CD14-positive monocyte (primary cell): ENCODE measurements at regions not wholly inside any gene's neighbourhood (a gene's known extent, or its start where the extent isn't known, plus 50 kb on each side); places are given as distances from the start of the nearest gene placed in this dataset.

Source experiments
- DNase-seq, 3 donors: peaks; one replicate each; pipeline ENCODE4 v3.0.0-alpha.2; 2011 to 2022
- H2AFZ ChIP-seq: 2 replicates; pipeline ENCODE4 v1.6.0; 2012; ENCODE audit warnings: mild to moderate bottlenecking, low read depth, low read length, inconsistent platforms; ENCODE audit not compliant: insufficient read depth, poor library complexity, severe bottlenecking
- H3K27ac ChIP-seq, 2 donors: 1 replicate in 1 of 2; 2 replicates in 1 of 2; pipeline ENCODE4 v1.5.1; 2012 to 2013; ENCODE audit warnings: low read length in 2 of 2, control low read depth in 1 of 2, inconsistent platforms in 1 of 2, low read depth in 1 of 2, mild to moderate bottlenecking in 1 of 2
- H3K27me3 ChIP-seq, 2 donors: one replicate each; pipeline versions ENCODE4 v1.6.0 to v1.6.1; 2011 to 2013; ENCODE audit warnings: low read length in 2 of 2; ENCODE audit not compliant: control insufficient read depth in 2 of 2, insufficient read depth in 2 of 2
- H3K36me3 ChIP-seq, 2 donors: replicated peaks in 1 of 2; 1 replicate in 1 of 2; 2 replicates in 1 of 2; pipeline versions ENCODE4 v1.5.1 to v1.6.1; 2012 to 2013; ENCODE audit warnings: low read length in 2 of 2, control low read depth in 1 of 2, inconsistent platforms in 1 of 2, mild to moderate bottlenecking in 1 of 2; ENCODE audit not compliant: insufficient read depth in 2 of 2, control insufficient read depth in 1 of 2
- H3K4me1 ChIP-seq, 2 donors: 1 replicate in 1 of 2; 2 replicates in 1 of 2; pipeline versions ENCODE4 v1.5.1 to v1.6.1; 2012 to 2013; ENCODE audit warnings: low read length in 2 of 2, control low read depth in 1 of 2, inconsistent platforms in 1 of 2, mild to moderate bottlenecking in 1 of 2, moderate library complexity in 1 of 2; ENCODE audit not compliant: insufficient read depth in 2 of 2, control insufficient read depth in 1 of 2
- H3K4me2 ChIP-seq: replicated peaks from 2 replicates; pipeline ENCODE3; 2012; ENCODE audit warnings: low read length, moderate library complexity, mild to moderate bottlenecking; ENCODE audit not compliant: poor library complexity, severe bottlenecking; ENCODE audit errors: extremely low read depth
- H3K4me3 ChIP-seq, 3 experiments: fragments of 200-600 bp in 1 of 3; sonication (generic) in 1 of 3; replicated peaks in 1 of 3; 1 replicate in 2 of 3; 2 replicates in 1 of 3; pipeline ENCODE4 v1.5.1; 2011 to 2013; ENCODE audit warnings: low read length in 3 of 3, mild to moderate bottlenecking in 3 of 3, control low read depth in 2 of 3, low read depth in 2 of 3, inconsistent platforms in 1 of 3, moderate library complexity in 1 of 3
- H3K79me2 ChIP-seq: 2 replicates; pipeline ENCODE4 v1.6.0; 2012; ENCODE audit warnings: mild to moderate bottlenecking, control low read depth, inconsistent platforms, low read length, moderate library complexity; ENCODE audit not compliant: insufficient read depth
- H3K9ac ChIP-seq: 2 replicates; pipeline ENCODE4 v1.6.0; 2017; ENCODE audit warnings: low read length, mild to moderate bottlenecking; ENCODE audit not compliant: insufficient read depth, poor library complexity, severe bottlenecking
- H3K9me3 ChIP-seq, 2 donors: replicated peaks in 1 of 2; 1 replicate in 1 of 2; 2 replicates in 1 of 2; pipeline versions ENCODE4 v1.5.1 to v1.6.1; 2012 to 2013; ENCODE audit warnings: low read length in 2 of 2, control low read depth in 1 of 2; ENCODE audit not compliant: control insufficient read depth in 1 of 2, insufficient read depth in 1 of 2
- H4K20me1 ChIP-seq: 2 replicates; pipeline ENCODE4 v1.6.0; 2012; ENCODE audit warnings: mild to moderate bottlenecking, low read length, control low read depth, moderate library complexity; ENCODE audit not compliant: insufficient read depth
- H3K27ac Mint-ChIP-seq, 7 donors: one replicate each; pipeline ENCODE4 v1.8.0; 2020; ENCODE audit warnings: mild to moderate bottlenecking in 7 of 7, mixed read lengths in 7 of 7, moderate library complexity in 6 of 7, inconsistent platforms in 2 of 7
- H3K27me3 Mint-ChIP-seq, 3 donors: one replicate each; pipeline ENCODE4 v1.8.0; 2021 to 2022; ENCODE audit warnings: low read depth in 3 of 3, mild to moderate bottlenecking in 3 of 3, mixed read lengths in 3 of 3, moderate library complexity in 3 of 3, inconsistent platforms in 1 of 3
- H3K36me3 Mint-ChIP-seq, 2 donors: one replicate each; pipeline ENCODE4 v1.8.0; 2020; ENCODE audit warnings: mixed read lengths in 2 of 2, inconsistent platforms in 1 of 2, mild to moderate bottlenecking in 1 of 2
- H3K4me1 Mint-ChIP-seq: one replicate; pipeline ENCODE4 v1.8.0; 2020; ENCODE audit warnings: mild to moderate bottlenecking, mixed read lengths
- H3K4me3 Mint-ChIP-seq, 2 donors: one replicate each; pipeline ENCODE4 v1.8.0; 2020; ENCODE audit warnings: mild to moderate bottlenecking in 2 of 2, mixed read lengths in 2 of 2, moderate library complexity in 1 of 2
- H3K9me3 Mint-ChIP-seq, 7 donors: one replicate each; pipeline ENCODE4 v1.8.0; 2020 to 2022; ENCODE audit warnings: mixed read lengths in 7 of 7, mild to moderate bottlenecking in 6 of 7, moderate library complexity in 6 of 7, inconsistent platforms in 2 of 7
- CTCF ChIP-seq: fragments of 200-600 bp; IDR thresholded peaks from one replicate; pipeline ENCODE4 v1.8.0; 2022; ENCODE audit warnings: antibody characterized with exemption, mild to moderate bottlenecking
- WGBS: methylation state at CpG from one replicate; pipeline ENCODE4 v1.1.5; 2013; ENCODE audit warnings: missing lambda C conversion rate; ENCODE audit not compliant: insufficient coverage; 5-methylcytosine and 5-hydroxymethylcytosine counted together
- intact Hi-C, 2 donors: fragments of 100-400 bp; cut with micrococcal nuclease; formaldehyde crosslinking; loops; one replicate each; pipeline versions ENCODE4 v1.15.0 to v1.15.1; 2023

GRCh38 chr11:44443836-44444769 lies 121.4 kb upstream of the CD82 start:
- no peak overlapping the region for H3K9ac ChIP-seq
- H3K79me2 ChIP-seq = no peaks in the 10 kb centered on the region
- no peak for TF ChIP-seq CTCF
- H3K4me2 ChIP-seq = no peak overlapping the region
- H3K4me3 ChIP-seq = no peak overlapping the region
- no peaks in the 10 kb centered on the region for H3K4me1 ChIP-seq
- DNase-seq = no peak
- Mint-ChIP-seq H3K27ac (peak overlapping the region in 2 of 7 donors; percentile 3 to 51), H3K4me1 (no peaks in the 10 kb centered on the region), H3K27me3 (peaks cover 10 to 21% (median 12%) of the 10 kb centered on the region in 3 donors), H3K9me3 (peaks cover 0 to 11% (median 5%) of the 10 kb centered on the region in 7 donors), H3K36me3 (no peaks in the 10 kb centered on the region), H3K4me3 (no peak overlapping the region)
- no peaks in the 10 kb centered on the region for H3K9me3 ChIP-seq
- no peak overlapping the region for H2AFZ ChIP-seq
- H3K27me3 ChIP-seq = no peaks in the 10 kb centered on the region
- no peaks in the 10 kb centered on the region for H4K20me1 ChIP-seq
- WGBS = 92% methylated on average over 24 of the region's 28 CpGs
- no peaks in the 10 kb centered on the region for H3K36me3 ChIP-seq
- H3K27ac ChIP-seq = no peak overlapping the region
- intact Hi-C loops = no loop called here

- intact Hi-C loops = no loop called here
- no peaks in the 10 kb centered on the region for H4K20me1 ChIP-seq
- H3K9me3 Mint-ChIP-seq = peaks cover 0 to 8% (median 5%) of the 10 kb centered on the region in 7 donors
- H3K9ac ChIP-seq = no peak overlapping the region
- DNase-seq = no peak
- H3K4me3 ChIP-seq = no peak overlapping the region
- H3K27me3 Mint-ChIP-seq = peaks cover 6 to 18% (median 13%) of the 10 kb centered on the region in 3 donors
- H3K27me3 ChIP-seq = no peaks in the 10 kb centered on the region
- H3K4me1 ChIP-seq = no peaks in the 10 kb centered on the region
- no peaks in the 10 kb centered on the region for H3K36me3 ChIP-seq
- no peaks in the 10 kb centered on the region for H3K9me3 ChIP-seq
- no peaks in the 10 kb centered on the region for H3K36me3 Mint-ChIP-seq
- H3K4me3 Mint-ChIP-seq = no peak overlapping the region
- no peaks in the 10 kb centered on the region for H3K4me1 Mint-ChIP-seq
- WGBS = no CpG with 5 or more reads among the region's 3 CpGs
- TF ChIP-seq CTCF = no peak
- no peak overlapping the region for H3K27ac ChIP-seq
- H3K4me2 ChIP-seq = no peak overlapping the region
- H3K27ac Mint-ChIP-seq = no peak overlapping the region
- H2AFZ ChIP-seq = no peak overlapping the region
- H3K79me2 ChIP-seq = no peaks in the 10 kb centered on the region
Measured at GRCh38 chr11:44444770-44445321, 120.6 kb upstream of the CD82 start.
